DMS 273 (cell line): ENCODE measurements at regions not wholly inside any gene's neighbourhood (a gene's known extent, or its start where the extent isn't known, plus 50 kb on each side); places are given as distances from the start of the nearest gene placed in this dataset.
"Not testable (repeated sequence)": the region's sequence is repeated elsewhere in the genome, so short reads cannot be mapped to it uniquely, and the experiment has no call there.

Experiments used
- DNase-seq: peaks from one replicate; lab custom pipeline; 2025; ENCODE audit not compliant: unreplicated experiment; lab: John Stamatoyannopoulos, UW

DNA sequence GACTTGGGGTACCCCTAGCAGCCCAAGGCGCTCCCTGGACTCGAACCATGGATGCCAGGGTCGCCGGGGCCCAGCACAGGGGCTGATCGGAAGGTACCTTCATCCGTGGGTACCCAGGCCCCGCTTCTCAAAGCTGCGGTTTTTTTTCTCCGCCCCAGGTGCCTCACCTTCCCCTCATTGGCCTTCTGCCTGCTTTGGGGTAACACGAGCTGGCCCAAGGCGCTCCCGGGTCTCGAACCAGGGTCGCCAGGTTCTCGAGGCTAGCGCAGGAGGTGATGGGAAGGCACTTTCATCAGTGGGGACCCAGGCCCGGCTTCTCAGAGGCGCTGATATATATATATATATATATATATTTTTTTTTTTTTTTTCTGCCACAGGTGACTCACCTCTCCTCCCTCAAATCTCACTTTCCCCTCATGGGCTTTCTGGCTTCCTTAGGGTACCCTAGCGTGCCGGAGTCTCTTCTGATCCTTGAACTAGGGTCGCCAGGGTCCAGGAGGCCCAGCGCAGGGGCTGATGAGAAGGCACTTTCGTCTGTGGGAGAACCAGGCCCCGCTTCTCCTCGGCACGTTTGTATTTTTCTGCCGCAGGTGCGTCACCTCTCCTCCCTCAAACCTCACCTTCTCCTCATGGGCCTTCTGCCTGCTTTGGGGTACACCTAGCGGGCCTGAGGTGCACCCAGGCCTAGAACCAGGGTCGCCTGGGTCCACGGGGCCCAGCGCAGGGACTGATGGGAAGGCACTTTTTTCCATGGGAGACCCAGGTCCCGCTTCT, 1480.0 kb upstream of the TPTE start:
- DNase-seq: not testable (repeated sequence)

- not testable (repeated sequence) for DNase-seq
These were observed 1478.3 kb upstream of the TPTE start for GRCh38 chr21:9043089-9043488.

GRCh38 chr21:9046870-9047269, 1474.5 kb upstream of the TPTE start:
- DNase-seq: not testable (repeated sequence)

DNA sequence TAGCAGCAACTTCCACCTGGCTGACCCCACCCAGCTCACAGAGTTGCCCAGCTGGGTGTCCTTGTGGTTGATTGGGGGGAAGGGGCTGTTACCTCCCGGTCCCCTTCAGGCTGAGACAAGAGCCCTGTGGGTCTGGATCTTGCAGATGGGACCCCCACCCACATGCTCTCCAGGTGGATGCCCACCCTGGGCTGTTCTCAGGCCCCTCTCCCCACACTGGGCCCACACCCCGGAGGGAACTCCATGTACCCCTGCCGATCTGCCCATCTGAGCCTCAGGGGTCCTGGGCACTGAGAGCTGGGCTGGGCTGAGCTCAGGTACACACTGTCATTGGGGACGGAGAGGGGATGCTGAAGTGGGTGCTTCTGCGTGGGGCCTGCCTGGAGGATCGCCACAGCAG, 1453.9 kb upstream of the TPTE start:
- not testable (repeated sequence) for DNase-seq

DNA sequence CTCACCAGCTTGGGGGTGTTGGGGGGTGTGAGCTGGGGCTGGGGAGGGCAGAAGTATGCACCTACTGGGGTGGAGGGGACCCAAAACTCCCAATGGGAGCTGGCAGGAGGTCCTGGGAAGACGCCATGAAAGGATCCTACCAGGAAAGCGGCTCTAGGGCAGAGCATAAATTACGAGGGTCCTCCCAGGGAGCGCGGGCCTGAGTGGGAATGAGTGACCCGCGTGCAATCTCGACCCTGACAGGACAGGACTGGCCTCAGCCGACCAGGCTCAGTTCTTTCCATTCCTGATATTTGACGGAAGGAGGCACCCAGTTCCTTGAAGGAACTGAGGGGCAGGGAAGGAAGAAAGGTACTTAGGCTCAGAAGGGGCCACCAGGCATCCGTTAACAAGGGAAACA, 1452.8 kb upstream of the TPTE start:
- DNase-seq: not testable (repeated sequence)

DNA sequence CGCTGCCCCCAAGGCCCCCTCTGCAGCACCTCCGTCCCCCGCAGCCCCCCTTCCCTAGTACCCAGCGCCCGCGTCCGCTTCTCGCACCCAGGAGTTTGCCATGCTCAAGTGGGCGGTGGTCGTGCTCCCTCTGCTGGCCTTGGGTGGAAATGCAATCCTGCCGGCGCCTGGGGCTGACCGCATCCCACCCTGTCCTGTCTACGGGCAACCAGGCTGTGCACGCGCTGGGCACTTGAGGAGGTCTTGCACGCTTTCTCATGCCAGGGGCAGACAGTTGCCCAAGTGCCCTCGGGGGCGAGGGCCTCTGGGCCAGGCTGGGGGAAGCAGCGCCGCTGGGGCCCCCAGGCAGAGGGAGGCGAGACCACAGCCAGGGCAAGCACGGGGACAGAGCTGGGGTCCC, 1450.7 kb upstream of the TPTE start:
- DNase-seq: not testable (repeated sequence)

DNA sequence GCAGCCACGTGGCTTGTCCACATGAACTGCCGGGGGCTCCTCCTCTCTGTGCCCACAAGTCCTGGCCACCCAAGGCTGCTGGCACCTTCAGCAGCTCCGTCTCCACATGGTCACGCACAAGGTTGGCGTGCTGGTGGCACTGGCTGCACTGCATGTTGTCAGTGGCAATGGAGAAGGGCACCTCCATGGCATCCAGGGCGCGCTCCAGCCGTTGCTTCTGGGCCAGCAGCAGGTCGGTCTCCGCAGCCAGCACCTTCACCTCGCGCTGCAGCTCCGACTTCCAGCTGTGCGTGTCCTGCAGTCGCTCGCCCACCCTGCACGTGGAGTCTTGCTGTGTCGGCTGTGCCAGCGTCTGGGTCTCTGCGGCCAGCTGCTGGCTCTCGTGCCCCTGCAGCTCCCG, 1448.4 kb upstream of the TPTE start:
- not testable (repeated sequence) for DNase-seq

DNA sequence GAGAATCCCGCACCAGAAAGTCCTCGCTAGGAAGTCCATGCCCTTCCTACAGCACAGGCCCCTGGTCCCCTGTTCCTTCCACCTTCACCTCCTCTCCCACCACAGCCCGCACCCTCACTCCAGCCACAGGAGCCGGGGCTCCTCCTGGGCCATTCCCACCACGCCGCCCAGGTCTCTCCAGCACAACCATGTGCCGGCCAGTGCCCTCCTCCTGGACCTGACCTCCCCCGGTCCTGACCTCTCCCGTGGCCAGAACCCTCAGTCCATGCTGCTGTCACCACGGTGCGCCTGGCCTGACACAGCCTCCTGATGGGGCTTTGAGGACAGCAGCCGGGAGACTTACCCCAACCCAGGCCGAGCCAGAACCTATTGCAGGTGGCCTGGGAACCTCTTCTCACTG, 1446.6 kb upstream of the TPTE start:
- DNase-seq: not testable (repeated sequence)

GRCh38 chr21:9083091-9083826, 1438.1 kb upstream of the TPTE start:
- not testable (repeated sequence) for DNase-seq

- DNase-seq: not testable (repeated sequence)
These were observed 1435.1 kb upstream of the TPTE start for GRCh38 chr21:9086299-9086698.

- not testable (repeated sequence) for DNase-seq
These were observed 1433.6 kb upstream of the TPTE start for GRCh38 chr21:9087816-9088215.

DNA sequence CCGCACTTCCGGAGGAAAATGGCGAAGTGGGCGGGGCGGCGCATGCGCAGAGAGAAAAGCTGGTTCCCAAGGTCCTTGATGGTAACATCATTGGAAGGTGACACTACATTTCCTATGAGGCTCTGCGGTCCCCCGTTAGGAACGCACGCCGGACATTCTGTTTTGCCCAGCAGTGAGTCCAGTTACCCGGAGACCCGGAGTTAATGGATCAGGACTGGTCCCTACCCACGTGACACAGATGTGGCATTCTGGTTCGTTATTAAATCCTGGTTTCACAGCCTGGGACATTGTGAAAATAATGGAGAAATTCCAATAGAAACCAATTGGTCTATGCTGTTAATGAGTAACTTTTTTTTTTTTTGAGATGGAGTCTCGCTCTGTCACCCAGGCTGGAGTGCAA, 1391.6 kb upstream of the TPTE start:
- not testable (repeated sequence) for DNase-seq

GRCh38 chr21:9130817-9131216, 1390.6 kb upstream of the TPTE start:
- not testable (repeated sequence) for DNase-seq
